Stimulated activated CD4-positive, alpha-beta T cell treated with anti-CD3 and anti-CD28 coated beads, Interleukin-12 subunit alpha, Interleukin-12 subunit beta, amount 100 ng/mL, for 48 hours (primary cell): ENCODE measurements at regions not wholly inside any gene's neighbourhood (a gene's known extent, or its start where the extent isn't known, plus 50 kb on each side); places are given as distances from the start of the nearest gene placed in this dataset.
"Not testable (repeated sequence)": the region's sequence is repeated elsewhere in the genome, so short reads cannot be mapped to it uniquely, and the experiment has no call there.

Source experiments
- DNase-seq, 3 donors: peaks; one replicate each; pipeline ENCODE4 v3.0.0-alpha.2; 2020; ENCODE audit warnings: low read depth in 2 of 3, low spot score in 1 of 3

DNA sequence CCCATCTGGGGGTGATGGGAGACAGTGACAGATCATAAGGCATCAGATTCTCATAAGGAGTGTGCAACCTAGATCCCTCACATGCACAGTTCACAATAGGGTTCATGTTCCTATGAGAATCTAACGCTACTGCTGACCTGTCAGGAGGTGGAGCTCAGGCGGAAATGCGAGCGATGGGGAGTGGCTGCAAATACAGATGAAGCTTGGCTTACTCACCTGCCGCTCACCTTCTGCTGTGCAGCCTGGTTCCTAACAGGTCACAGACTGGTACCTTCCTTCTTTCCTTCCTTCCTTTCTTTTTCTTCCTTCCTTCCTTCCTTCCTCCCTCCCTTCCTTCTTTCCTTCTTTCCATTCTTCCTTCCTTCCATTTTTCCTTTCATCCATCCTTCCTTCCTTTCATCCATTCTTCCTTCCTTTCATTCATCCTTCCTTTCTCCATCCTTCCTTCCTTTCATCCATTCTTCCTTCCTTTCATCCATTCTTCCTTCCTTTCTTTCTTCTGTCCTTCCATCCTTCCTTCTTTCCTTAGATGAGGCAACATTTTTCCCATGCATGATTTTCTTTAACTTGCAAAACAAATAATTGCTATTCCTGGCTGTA is 370.0 kb upstream of the AUTS2 start:
- DNase-seq = no peak

DNA sequence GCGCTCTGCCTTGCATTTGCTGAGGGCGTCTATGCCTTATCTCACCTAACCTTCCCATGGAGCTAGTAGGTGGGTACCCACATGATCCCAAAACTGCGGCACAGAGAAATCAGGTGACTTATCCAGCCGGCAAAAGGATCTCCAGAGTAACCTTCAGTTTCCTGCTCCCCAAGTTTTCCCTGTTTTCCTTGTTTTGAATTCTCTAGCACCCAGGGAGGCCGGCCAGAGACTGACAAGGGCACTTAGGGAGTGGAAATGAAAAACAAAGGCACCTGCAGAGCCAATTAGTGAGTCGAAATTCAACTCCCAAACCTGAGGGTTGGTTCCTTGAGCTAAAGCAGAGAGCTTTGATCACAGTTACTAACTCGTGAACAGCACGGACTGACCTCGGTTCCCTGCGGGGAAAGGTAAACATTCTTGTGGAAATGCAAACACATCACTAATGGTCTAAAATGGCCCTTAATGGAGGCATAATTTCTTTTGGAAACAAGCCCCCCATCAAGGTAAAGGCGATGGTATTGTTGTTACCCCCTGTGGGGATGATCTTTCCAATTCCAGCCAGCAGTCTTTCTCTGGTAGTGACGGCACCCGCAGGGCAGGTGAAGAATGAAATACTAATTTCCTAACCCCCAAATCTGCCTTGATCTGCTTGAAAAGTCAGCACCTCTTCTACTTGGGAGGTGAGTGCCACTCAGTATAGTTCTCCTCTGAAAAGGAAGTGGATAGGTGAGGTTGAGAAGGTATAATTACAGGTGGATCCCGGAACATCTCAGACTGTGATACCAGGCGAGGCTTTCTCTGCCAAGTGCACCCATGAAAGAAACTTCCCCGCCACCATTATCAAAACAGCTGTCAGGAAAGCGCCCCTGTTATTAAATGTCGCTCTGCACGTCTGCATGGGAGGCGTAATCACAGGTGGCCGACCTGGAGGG is 365.6 kb upstream of the AUTS2 start:
- no peak for DNase-seq

DNA sequence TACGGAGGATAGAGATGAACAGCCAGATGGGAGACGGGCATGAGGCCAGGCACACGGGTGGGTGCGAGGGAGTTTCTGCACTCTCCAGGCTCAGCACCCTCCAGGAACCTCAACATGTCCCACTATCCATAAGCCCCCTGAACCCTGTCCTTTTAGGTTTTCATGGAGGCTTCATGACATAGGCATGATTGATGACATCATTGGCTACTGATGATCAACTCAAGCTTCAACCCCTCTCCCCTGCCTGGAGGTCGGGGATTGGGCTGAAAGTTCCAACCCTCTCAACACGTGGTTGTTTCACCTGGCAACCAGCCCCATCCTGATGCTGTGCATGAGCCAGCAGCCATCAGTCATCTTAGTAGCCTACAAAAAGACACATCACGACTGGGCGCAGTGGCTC is 360.7 kb upstream of the AUTS2 start:
- DNase-seq = no peak

GRCh38 chr7:69243016-69243415 is 355.3 kb upstream of the AUTS2 start:
- no peak for DNase-seq

DNA sequence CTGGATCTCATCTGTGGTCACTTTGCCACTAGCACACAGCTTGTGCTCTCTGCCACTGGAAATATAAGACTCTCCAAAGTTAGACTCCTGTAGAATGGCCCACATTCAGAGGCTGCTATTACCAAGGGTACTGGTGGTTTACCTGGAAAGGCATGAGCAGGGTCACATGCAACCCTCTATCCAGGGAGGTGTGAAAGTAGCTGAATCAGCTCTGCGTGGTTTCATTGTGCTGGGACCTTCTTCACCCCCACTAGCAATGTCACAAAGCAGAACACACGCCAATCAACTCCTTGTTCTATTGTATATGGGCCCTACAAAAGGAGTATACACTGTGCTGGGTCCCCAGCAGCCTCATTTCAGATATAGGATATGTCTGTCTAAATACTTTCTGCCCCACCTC is 353.6 kb upstream of the AUTS2 start:
- no peak for DNase-seq

DNA sequence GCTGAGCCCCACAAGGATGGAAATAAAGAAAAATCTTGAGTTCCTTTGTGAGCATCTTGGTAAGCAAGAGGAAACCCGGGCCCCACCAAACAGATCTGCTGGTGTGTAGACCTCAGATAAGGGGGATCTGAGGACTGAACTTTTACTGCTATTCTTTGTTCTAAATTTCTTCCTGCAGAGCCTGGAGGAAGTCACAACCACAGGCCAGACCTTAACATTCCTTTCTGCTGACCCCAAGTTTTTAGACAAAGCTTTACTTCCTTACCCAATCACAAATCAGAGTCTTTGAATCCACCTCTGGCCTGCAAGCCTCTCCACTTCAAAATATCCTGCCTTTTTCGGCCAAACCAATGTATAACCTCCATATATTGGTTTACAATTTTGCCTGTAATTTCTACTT is 352.6 kb upstream of the AUTS2 start:
- DNase-seq = no peak

DNA sequence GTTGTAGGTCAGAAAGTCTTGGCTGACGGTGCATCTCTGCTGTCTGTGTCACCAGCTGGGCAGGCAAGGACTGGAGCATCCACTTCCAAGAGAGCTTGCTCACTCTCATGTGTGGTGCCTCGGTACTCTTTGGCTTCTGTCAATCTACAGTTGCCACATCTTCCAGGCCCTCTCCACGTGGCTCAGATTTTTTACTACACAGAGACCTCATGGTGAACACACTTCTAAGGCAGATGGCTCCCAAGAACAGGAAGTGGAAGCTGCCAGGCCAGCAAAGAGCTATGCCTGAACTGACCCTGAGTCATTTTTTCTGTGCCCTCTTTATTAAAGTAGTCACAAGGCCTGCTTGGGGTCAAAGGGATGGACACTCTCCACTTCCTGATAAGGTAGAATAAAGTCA is 351.5 kb upstream of the AUTS2 start:
- DNase-seq = no peak

DNA sequence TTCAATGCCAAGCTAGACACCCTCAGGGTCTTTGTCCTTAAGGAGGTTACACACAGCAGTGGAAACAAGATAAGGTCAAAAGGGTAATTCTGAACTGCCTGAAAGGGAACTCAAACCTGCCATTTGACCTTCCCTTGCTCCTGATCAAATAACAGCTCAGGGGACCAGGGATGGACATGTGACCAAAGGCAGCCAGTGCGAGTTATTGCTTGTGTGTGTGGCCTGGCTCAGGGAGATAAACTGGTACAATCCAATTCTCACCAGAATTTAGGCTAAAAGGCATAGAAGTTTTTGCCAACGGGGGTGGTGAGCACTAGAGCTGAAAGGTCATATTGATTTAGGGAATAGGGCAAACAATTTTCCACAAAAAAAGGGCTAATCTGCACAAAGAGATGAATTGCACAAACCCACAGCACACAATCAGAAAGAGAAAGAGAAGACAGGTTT is 349.9 kb upstream of the AUTS2 start:
- DNase-seq = not testable (repeated sequence)

DNA sequence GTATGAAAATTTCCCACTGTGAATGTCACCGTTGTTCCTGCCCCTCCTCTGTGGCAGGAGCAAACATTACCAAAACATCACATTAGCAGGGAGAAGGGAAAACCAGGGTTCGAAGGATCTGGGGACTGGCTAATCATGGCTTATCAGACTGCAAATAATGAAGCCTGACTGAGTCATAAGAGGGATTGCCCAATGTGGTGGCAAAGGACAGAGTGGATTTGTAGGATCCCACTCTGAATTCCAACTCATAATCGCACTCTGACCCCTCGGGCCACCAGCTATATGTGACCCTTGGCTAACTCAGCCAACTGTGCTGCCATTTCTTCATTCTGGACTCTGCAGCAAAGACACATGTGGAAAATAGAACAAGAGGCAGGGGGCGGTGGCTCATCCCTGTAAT is 347.3 kb upstream of the AUTS2 start:
- no peak for DNase-seq

GRCh38 chr7:69254643-69255042 is 343.6 kb upstream of the AUTS2 start:
- no peak for DNase-seq

- DNase-seq = no peak
Observed at GRCh38 chr7:69256634-69257081, 341.6 kb upstream of the AUTS2 start.

DNA sequence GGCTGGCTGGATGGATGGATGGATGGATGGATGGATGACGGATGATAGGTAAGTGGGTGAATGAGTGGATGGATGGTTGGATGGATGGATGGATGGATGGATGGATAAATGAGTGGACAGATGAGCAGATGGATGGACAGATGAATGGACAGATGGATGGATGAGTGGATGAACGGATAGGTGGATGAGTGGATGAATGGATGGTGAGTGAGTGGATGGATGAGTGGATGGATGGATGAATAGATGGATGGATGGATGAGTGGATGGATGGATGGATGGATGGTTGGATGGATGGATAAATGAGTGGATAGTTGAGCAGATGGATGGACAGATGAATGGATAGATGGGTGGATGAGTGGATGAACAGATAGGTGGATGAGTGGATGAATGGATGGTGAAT is 340.7 kb upstream of the AUTS2 start:
- no peak for DNase-seq

DNA sequence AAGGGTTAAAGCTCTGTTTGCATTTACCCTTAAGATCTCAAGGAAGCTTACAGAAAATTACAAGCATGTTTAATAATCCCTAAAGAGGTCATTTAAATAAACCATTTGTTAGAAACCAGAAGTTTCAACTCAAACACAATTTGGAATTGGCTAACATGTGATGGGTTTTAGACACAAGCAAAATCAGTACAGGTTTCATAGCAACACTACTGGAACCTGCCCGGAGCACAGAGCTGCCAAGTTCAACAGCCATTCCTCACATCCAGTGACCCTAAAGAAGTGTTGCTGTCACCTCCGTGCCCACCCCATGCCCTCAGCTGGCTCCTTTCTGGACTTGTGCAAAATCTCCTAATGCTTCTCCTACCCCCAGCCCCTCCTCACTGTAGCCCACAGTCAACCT is 338.8 kb upstream of the AUTS2 start:
- DNase-seq = no peak

DNA sequence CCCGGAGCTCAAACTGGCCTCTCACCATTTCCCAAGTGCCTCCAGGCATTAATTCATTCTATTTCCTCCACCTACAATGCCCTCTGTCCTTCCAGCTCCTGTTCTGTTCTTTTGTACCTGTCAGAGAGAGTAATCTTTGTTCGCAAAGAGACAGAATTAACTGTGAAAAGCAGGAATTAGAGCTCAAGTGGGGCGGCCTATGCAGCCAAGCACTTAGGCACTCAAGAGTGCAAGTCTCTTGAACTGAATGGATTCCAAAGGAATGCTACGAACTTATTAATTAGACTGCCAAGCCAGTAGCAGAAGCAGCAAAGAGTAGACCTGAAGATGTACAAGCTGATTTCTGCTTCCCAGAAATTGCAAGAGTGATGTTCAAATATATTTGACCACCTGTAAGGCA is 338.3 kb upstream of the AUTS2 start:
- DNase-seq = no peak

GRCh38 chr7:69263550-69263949 is 334.7 kb upstream of the AUTS2 start:
- DNase-seq = no peak

DNA sequence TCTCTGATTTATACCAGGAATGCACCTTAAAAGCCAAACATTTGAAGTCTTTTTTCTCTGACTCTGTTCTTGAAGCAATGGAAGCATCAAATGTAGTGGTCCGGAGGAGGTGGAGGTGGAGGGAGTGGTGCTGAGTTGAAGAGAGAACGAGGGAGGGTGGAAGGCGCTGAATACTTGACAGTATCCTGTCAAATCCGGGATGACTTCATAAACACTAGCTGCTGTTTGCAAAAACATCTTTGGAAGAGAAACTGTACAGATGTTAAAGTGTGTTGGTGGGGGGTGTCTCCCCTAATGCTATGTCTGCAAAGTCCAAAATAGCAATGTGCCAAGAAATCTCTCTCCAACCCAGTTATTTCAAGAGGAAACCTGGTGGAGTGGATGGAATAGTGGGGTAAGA is 328.5 kb upstream of the AUTS2 start:
- no peak for DNase-seq

- no peak for DNase-seq
Observed at GRCh38 chr7:69272101-69272500, 326.2 kb upstream of the AUTS2 start.

- no peak for DNase-seq
Observed at GRCh38 chr7:69276011-69276729, 322.1 kb upstream of the AUTS2 start.

GRCh38 chr7:69277366-69277765 is 320.9 kb upstream of the AUTS2 start:
- no peak for DNase-seq

DNA sequence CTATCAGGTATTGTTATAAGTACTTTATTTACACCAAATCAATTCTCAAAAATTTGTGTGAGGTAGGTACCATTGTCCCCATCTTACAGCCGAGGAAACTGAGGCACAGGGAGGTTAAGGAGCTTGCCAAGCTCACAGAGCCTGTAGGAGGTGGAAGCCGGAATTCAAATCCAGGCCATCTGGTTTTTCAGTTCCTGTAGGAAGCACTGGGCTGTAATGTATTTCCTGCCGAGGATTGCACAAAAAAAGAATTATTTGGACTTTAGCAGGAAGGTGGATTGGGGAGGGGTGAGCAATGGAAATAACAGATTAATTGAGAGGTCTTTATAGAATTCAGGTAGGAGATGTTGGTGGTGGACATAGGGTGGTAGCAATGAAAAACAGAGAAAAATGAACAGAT is 315.3 kb upstream of the AUTS2 start:
- DNase-seq = no peak

- DNase-seq = no peak
Observed at GRCh38 chr7:69283421-69283820, 314.9 kb upstream of the AUTS2 start.

- DNase-seq = no peak
Observed at GRCh38 chr7:69285854-69286253, 312.4 kb upstream of the AUTS2 start.
